Activated CD8-positive, alpha-beta memory T cell treated with anti-CD3 and anti-CD28 coated beads, Interleukin-2, amount 50 U/mL, for 1 hour (primary cell): ENCODE measurements at regions not wholly inside any gene's neighbourhood (a gene's known extent, or its start where the extent isn't known, plus 50 kb on each side); places are given as distances from the start of the nearest gene placed in this dataset.

Experiments
- DNase-seq: peaks from one replicate; pipeline ENCODE4 v3.0.0-alpha.2; 2020; ENCODE audit errors: extremely low read depth

DNA sequence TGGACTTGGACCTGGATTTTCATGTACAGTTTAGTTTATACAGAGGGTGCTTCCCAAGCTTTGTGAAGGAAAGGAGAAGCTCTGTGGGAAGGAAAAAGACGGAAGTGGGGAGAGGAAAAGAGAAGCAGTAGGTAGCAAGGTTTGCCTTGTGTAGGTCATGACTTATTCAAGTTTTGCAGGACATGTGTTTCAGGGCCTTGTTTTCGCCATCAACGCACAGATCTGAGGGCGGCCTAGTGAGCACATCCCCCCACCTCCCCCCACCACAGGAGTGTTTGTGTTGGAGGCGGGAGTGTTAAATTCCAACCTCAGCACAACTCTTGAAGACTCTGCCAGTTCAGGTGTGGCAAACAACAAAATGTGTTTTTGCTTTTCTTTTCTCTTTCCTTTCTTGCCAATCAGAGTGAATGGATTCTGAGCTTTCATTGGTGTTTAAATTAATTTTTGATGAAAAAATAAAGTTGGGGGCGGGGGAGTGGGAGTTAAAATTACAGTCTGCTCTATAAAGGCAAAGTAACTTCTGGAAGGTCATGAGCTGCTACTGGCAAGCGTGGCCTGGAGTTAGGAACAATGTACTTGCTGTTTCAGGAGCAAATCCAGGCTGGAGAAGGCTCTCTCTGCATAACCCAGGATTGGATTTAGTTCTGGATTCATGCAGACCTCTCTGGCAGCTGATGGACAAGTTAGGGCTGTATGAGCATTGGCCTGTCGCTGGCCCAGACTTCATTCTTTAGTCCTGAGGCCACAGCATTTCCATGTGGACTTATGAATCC lies 338.5 kb downstream of the CD83 start:
- DNase-seq = no peak

DNA sequence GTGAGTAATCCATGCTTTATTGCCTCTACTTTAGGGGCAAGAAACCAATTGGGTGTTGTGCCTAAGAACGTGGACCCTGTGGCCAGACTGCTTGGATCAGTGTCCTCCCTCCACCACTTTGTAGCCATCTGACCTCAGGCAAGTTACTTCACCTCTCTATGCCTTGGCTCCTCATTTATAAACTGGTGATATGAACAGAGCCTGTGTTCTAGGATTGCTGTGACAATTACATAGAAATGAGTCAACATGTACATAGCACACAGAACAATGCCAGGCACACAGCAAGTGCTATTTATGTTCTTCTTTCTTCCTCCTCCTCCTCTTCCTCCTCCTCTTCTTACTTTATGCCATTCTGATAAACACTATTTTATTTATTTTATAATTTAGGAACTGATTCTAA lies 339.4 kb downstream of the CD83 start:
- DNase-seq = no peak

DNA sequence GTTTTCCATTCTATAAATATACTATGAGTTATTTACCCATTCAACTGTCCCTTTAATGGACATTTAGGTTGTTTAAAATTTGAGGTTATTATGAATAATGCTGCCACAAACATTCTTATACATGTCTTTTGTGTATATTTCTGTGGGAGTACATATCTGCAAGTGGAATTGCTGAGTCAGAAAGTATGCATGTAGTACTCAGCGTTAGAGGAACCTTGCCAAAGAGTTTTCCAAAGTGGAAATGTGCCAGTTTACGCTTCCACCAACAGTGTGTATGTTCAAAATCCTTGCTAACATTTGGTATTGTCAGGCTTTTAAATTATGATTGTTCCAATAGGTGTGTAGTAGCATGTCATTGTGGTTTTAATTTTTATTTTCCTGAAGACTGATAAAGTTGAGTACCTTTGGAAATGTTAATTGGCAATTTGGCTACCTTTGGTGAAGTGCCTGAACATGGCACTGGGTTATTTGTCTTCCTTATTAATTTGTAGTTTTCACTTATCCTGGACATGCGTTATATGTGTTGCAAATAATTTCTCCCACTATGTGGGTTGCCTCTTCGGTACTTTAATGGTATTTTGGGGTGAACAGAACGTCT lies 341.2 kb downstream of the CD83 start:
- DNase-seq = no peak

DNA sequence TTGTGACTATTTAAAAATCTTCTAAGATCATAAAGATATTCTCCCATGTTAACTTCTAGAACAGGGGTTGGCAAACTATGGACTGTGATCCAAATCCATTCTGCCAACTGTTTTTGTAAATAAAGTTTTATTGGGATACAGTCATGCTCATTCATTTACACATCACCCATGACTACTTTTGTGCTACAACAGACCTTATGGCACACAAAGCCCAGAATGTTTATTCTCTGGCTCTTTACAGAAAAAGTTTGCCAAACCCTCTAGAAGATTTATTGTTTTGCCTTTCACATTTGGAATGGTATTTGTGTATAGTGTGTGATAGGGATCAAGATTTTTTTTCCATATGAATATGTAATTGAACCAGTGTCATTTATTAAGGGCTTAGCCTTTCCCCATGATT lies 341.7 kb downstream of the CD83 start:
- DNase-seq = no peak

DNA sequence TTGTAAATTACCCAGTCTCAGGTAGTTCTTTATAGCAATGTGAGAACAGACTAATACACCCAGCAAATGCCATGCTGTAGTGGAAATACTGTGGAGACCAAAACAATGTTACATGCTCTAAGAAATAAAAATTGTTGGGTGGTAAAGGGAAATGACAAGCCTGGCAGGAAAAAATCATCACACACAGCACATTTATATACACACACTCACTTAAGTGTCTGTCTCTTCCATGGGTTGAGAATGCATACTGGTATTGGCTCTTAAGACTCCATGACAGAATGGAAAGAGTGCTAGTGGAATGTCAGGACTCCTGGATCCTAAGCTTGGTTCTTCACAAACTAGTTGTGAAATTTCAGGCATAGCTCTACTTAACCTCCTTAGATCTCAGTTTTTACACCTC lies 343.0 kb downstream of the CD83 start:
- no peak for DNase-seq

- DNase-seq = no peak
These were observed 344.6 kb downstream of the CD83 start for GRCh38 chr6:14462135-14462534.

DNA sequence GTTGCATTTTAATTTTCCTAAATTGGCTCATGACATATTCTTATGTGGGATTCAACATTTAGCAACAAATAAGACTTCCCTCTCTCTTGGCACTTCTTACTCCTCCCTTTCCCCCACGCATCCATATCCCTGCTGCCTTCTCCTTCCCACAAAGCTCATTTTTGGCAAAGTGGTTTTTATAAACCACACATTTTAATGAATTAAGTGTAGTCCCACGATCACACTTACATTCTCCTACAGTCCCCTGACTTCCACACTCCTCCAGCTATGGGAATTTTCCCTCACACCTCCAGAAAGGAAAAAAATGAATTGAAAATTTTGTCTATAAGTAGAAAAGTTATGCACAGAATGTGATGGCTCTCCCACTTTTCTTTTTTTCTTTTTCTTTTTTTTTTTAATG lies 345.0 kb downstream of the CD83 start:
- no peak for DNase-seq

- DNase-seq = no peak
These were observed 345.5 kb downstream of the CD83 start for GRCh38 chr6:14463110-14463509.

DNA sequence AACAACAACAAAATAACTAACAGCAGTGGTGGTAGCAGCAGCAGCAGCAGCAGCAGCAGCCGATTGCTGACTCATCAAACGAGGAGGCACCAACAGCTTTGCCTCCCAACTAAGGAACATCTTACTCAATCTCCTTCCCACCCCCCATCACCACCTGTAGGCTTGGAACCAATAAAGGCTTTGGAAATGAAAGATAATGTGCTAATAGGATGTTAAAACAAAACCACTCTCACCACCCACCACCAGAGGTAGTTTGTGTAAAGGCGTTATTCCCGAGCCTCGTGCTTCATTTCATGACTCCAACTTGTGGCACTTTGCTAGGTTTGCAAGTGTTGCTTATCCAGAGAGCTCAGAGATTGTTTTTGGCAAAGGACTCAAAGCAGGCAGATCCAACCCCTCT lies 346.5 kb downstream of the CD83 start:
- no peak for DNase-seq

GRCh38 chr6:14464716-14465115 lies 347.1 kb downstream of the CD83 start:
- DNase-seq = no peak

DNA sequence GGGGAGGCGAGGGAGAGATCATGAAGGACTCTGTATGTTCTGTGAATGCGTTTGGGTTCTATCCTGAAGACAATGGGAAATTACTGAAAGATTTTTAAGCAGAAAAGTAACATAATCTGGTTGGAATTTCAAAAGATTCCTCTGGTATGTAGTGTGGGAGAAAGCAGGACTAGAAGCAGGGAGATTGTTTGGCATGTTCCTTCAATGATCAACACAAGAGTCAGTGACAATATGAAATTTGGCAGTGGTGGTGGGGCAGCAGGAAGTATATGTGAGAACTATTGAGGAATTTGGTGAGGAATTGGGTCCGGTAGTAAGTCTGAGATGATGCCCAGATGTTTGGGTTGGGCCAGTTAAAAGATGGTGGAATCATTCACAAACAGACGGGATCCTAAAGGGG lies 348.7 kb downstream of the CD83 start:
- DNase-seq = no peak

- DNase-seq = no peak
These were observed 350.0 kb downstream of the CD83 start for GRCh38 chr6:14467591-14467990.

GRCh38 chr6:14468647-14469321 lies 351.2 kb downstream of the CD83 start:
- no peak for DNase-seq

DNA sequence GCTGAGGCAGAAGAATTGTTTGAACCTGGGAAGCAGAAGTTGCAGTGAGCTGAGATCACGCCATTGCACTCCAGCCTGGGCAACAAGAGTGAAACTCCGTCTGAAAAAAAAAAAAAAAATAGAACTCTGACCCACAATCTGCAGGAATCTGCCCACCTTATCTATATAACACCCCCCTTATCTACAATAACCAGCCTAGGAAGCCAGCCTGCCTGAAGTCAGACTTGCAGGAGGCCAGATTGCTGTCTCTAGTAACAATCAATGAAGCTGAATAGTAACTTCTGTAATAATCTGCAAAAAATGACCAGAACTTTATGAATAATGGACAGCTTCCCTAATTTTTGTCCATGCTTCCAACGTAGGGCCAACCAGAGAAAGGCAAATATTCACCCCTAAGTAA lies 352.5 kb downstream of the CD83 start:
- DNase-seq = no peak

DNA sequence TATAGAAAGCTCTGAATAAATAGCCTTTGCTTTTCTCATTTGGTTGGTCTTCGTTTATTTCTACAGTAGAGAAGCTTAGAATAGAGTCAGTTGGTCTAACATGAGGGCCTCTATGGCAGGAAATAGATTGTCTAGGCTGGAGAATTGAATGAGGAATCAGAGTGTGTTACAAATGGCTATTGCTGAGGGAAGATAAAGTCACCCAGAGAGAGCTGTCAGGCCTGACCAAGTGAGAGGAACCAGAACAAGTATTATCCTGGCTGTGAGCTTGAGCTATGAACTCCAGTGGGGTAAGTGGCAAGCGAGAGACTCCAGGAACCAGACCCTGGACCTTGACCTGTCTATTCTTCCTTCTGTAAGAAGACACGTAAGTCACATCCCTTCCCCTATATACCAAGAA lies 353.1 kb downstream of the CD83 start:
- no peak for DNase-seq

- no peak for DNase-seq
These were observed 354.8 kb downstream of the CD83 start for GRCh38 chr6:14472255-14472985.

- DNase-seq = no peak
These were observed 355.4 kb downstream of the CD83 start for GRCh38 chr6:14472986-14473337.

- DNase-seq = no peak
These were observed 357.2 kb downstream of the CD83 start for GRCh38 chr6:14474816-14475215.

GRCh38 chr6:14475306-14475705 lies 357.7 kb downstream of the CD83 start:
- no peak for DNase-seq

DNA sequence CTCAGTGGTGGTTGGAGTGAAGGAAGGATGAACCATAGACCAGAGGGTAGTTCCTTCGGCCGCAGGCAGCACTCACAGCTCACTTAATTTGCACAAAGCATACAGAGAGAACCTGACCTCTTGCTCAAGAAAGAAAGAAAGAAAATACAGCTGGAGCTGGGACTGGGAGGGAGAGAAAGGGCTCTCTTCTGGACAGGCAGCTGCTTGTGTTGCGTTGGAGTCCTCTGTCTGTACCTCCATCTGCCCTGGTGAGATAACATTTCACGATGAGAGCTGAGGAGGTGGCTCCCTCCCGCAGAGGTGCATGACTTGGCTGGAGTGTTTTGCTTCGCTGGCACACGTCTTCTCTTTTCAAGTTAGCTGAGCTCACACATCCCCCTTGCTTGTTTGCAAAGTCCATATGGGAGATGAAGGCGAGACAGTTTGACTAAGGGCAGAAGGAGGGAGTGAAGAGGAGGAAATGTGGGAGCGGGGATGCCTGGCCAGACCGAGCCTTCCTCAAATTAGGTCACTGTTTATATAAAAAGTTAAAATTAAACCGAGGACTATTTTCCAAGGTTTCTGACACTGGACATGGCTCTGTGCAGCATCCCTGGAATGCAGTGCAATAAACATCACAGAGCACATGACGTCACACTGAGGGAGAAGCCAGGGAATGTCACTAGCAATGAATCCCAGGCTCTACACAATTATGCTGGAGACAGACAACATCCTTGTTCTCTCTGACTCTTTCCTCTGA lies 359.4 kb downstream of the CD83 start:
- no peak for DNase-seq

DNA sequence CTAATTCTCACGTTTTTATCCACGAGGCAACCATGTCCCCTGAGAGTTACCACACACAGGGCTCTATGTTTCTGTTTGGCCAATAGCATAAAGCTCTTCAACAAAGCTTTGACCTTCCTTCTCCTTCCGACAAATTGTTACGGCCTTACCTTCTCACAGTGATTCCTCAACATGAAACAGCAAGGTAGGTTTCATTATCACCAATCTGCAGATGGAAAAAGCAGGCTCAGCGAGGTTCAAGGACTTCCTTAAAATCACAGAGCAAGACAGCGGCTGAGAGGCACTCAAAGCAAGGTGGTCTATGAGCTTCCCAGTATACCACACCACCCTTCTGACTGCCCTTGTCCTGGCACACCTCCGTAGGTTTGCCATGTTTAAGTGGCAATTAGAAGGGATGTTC lies 360.0 kb downstream of the CD83 start:
- DNase-seq = no peak
